NCI-H146 treated with DMSO at 0.1 percent for 48 hours (cell line): ENCODE measurements at regions not wholly inside any gene's neighbourhood (a gene's known extent, or its start where the extent isn't known, plus 50 kb on each side); places are given as distances from the start of the nearest gene placed in this dataset.

Experiments used
- DNase-seq: peaks from one replicate; lab custom pipeline; 2025; ENCODE audit not compliant: unreplicated experiment; lab: John Stamatoyannopoulos, UW

- no peak for DNase-seq
These were observed 352.8 kb upstream of the FAT3 start for GRCh38 chr11:91871791-91872190.

GRCh38 chr11:91871048-91871447, 353.6 kb upstream of the FAT3 start:
- no peak for DNase-seq

GRCh38 chr11:91869686-91870085, 354.9 kb upstream of the FAT3 start:
- DNase-seq, result no peak

GRCh38 chr11:91866642-91867041, 358.0 kb upstream of the FAT3 start:
- no peak for DNase-seq

GRCh38 chr11:91860661-91861060, 364.0 kb upstream of the FAT3 start:
- no peak for DNase-seq

- no peak for DNase-seq
These were observed 365.0 kb upstream of the FAT3 start for GRCh38 chr11:91859666-91860065.

- no peak for DNase-seq
These were observed 367.4 kb upstream of the FAT3 start for GRCh38 chr11:91857179-91857578.

GRCh38 chr11:91854780-91855179, 369.8 kb upstream of the FAT3 start:
- DNase-seq, result no peak

- DNase-seq, result no peak
These were observed 370.4 kb upstream of the FAT3 start for GRCh38 chr11:91854171-91854570.

- DNase-seq, result no peak
These were observed 372.7 kb upstream of the FAT3 start for GRCh38 chr11:91851908-91852307.

GRCh38 chr11:91850533-91851275, 373.9 kb upstream of the FAT3 start:
- no peak for DNase-seq

GRCh38 chr11:91850021-91850420, 374.6 kb upstream of the FAT3 start:
- no peak for DNase-seq

GRCh38 chr11:91846649-91847048, 378.0 kb upstream of the FAT3 start:
- DNase-seq, result no peak

GRCh38 chr11:91846002-91846401, 378.6 kb upstream of the FAT3 start:
- DNase-seq, result no peak

GRCh38 chr11:91840640-91841240, 383.9 kb upstream of the FAT3 start:
- no peak for DNase-seq

GRCh38 chr11:91837411-91838330, 386.9 kb upstream of the FAT3 start:
- DNase-seq, result no peak

GRCh38 chr11:91835051-91835560, 389.5 kb upstream of the FAT3 start:
- DNase-seq, result no peak

- no peak for DNase-seq
These were observed 395.7 kb upstream of the FAT3 start for GRCh38 chr11:91828901-91829300.

- DNase-seq, result no peak
These were observed 398.8 kb upstream of the FAT3 start for GRCh38 chr11:91825777-91826176.

- no peak for DNase-seq
These were observed 401.3 kb upstream of the FAT3 start for GRCh38 chr11:91823252-91823830.

- no peak for DNase-seq
These were observed 401.8 kb upstream of the FAT3 start for GRCh38 chr11:91822805-91823204.
